ENCODE measurements at regions not wholly inside any gene's neighbourhood (a gene's known extent, or its start where the extent isn't known, plus 50 kb on each side); places are given as distances from the start of the nearest gene placed in this dataset.

- TF ChIP-seq, protein P1, sequence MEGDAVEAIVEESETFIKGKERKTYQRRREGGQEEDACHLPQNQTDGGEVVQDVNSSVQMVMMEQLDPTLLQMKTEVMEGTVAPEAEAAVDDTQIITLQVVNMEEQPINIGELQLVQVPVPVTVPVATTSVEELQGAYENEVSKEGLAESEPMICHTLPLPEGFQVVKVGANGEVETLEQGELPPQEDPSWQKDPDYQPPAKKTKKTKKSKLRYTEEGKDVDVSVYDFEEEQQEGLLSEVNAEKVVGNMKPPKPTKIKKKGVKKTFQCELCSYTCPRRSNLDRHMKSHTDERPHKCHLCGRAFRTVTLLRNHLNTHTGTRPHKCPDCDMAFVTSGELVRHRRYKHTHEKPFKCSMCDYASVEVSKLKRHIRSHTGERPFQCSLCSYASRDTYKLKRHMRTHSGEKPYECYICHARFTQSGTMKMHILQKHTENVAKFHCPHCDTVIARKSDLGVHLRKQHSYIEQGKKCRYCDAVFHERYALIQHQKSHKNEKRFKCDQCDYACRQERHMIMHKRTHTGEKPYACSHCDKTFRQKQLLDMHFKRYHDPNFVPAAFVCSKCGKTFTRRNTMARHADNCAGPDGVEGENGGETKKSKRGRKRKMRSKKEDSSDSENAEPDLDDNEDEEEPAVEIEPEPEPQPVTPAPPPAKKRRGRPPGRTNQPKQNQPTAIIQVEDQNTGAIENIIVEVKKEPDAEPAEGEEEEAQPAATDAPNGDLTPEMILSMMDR (IDR thresholded peaks at IDR 0.05) = no peak
- TF ChIP-seq EP300 (IDR thresholded peaks at IDR 0.05) (no peak), POLR2A (IDR thresholded peaks at IDR 0.05) (no peak)
Measured at GRCh38 chr17:69715656-69716055, 301.2 kb downstream of the MAP2K6 start.

Measured in suprapubic skin (tissue), 3 donors.